ENCODE measurements at regions not wholly inside any gene's neighbourhood (a gene's known extent, or its start where the extent isn't known, plus 50 kb on each side); places are given as distances from the start of the nearest gene placed in this dataset.

DNA sequence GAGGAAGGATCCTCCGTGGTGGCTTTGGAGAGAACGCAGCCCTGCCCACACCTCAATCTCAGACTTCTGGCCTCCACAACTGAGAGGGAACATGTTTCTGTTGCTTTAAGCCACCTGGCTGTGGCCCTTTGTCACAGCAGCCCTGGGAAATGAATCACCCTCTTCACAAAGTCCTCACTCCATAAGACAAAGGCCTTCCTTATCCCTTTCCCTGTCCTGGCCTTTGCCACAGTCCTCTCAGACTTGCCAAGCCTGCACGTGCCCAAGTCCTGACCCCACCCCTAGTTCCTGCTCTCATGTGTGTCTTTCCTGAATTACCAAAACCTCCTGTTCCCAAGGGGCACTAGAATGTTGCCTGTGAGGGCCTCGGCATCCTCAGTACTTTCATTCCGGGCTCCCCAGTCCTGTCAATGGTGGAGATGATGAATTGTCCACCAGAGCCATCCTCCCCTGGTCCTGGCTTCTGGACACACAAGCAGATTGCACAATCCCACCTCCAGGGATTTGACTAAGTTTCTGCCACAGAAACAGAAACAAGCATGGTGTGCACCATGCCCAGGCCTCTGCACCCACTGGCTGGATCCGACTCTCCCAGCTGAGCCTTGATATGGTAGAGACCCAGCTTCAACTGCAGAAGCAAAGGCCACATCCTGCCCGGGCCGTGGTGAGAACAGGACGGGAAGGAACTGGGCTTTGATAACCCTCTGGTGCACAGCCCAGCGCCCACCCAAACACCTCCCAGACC, 232.6 kb upstream of the PDE10A start:
- TF ChIP-seq, protein P1, sequence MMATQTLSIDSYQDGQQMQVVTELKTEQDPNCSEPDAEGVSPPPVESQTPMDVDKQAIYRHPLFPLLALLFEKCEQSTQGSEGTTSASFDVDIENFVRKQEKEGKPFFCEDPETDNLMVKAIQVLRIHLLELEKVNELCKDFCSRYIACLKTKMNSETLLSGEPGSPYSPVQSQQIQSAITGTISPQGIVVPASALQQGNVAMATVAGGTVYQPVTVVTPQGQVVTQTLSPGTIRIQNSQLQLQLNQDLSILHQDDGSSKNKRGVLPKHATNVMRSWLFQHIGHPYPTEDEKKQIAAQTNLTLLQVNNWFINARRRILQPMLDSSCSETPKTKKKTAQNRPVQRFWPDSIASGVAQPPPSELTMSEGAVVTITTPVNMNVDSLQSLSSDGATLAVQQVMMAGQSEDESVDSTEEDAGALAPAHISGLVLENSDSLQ (IDR thresholded peaks at IDR 0.05): no peak
- no peak for TF ChIP-seq HDGF (IDR thresholded peaks at IDR 0.05; ENCODE audit: borderline replicate concordance)
- no peak for TF ChIP-seq FOXM1 (IDR thresholded peaks at IDR 0.05; ENCODE audit: borderline replicate concordance)
- TF ChIP-seq ELF4 (IDR thresholded peaks at IDR 0.05): no peak
- no peak for TF ChIP-seq NFRKB (IDR thresholded peaks at IDR 0.05)
- no peak for TF ChIP-seq FOXA1 (IDR thresholded peaks at IDR 0.05)

Measured in HEK293T (cell line).